HG02642 (cell line): ENCODE measurements at regions not wholly inside any gene's neighbourhood (a gene's known extent, or its start where the extent isn't known, plus 50 kb on each side); places are given as distances from the start of the nearest gene placed in this dataset.

Source experiments
- ATAC-seq: cut with Tn5 transposase; IDR thresholded peaks from one replicate; pipeline ENCODE4 v1.9.1; 2021; ENCODE audit warnings: mild to moderate bottlenecking; ENCODE audit not compliant: unreplicated experiment, poor library complexity

DNA sequence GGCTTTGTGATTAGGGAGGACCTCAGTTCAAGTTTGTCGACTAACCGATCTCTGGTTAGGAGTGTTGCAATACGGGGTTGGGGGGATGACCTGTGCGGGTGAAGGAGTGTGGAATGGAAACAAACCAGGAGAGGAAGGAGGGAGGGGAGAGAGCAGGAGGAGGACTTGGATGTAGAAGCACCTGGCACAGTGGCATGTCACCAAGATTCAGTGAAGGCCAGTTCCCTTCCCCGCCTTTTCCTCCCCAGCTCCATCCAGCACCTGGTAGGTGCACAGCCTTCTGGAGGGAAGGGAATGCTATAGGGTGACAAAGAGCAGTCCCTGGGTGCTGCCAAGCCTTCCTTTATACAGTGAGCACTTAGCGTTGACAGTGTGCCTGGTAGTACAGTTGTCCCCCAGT, 107.4 kb upstream of the CRHR1 start:
- ATAC-seq: no peak

DNA sequence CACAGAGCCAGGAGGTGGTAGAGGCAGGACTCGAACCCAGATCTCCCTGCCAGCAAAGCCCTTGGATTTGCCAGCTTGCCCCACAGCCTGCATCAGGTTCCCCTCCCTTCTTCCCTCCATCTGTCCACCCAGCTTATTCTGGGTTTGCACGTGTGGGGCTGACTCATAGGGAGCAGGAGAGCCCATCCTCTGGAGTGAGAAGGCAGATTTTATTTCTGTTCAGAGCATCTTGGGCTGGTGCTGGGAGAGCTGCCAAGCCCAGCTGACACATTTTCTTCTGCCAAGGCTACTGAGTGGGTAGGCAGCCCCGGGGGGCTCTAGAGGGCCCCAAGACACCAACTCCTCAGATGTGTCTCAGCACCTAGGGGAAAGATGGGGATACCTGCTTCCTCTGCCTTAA, 106.3 kb upstream of the CRHR1 start:
- ATAC-seq: no peak

DNA sequence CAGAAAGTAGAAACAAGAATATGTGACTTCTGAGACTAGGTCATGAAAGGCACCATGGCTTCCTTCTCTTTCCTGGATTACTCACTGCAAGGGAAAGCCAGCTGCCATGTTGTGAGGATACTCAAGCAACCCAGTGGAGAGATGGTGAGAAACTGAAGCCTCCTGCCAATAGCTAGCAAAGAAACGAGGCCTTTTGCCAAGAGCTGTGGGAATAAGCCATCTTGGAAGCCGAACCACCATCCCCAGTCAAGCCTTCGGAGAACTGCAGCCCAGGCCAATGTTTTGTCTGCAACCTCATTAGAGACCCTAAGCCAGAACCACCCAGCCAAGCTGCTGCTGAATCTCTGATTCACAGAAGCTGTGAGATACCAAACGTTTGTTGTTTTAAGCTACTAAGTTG, 104.7 kb upstream of the CRHR1 start:
- no peak for ATAC-seq

DNA sequence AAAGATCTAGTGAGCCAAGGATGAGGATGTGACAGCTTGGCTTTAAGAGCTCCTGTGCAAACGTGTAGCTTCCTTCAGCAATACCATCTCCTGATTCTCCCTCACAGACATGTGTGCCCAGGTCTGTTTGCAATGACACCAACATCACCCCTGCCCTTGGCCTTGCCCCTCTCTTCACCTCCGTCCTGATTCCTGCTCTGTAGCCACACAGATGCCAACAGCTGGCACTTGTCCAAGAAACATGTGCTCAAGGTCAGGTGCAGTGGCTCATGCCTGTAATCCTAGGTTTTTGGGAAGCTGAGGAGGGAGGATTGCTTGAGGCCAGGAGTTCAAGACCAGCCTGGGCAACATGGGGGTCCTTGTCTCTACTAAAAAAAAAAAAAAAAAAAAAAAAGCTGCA, 103.8 kb upstream of the CRHR1 start:
- ATAC-seq: no peak

- no peak for ATAC-seq
Measured at GRCh38 chr17:45681706-45682105, 102.4 kb upstream of the CRHR1 start.

DNA sequence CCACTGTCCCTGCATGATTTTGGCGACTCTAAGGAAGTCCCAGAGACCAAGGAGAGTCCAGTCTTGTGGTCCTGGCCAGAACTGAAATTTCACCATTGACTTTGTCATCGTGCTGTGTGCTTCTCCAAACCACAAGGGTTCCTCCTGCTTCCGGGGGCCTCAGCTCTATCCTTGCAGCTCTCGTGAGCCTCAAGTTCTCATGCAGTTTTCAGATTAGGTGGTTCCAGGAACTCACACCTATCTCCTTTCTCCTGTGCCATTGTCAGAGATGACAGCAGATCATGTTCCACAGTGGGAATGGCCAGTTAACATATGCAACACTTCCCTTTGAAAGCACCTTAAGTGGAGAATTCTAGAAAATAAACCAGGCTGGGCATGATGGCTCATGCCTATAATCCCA, 97.9 kb upstream of the CRHR1 start:
- ATAC-seq: no peak

DNA sequence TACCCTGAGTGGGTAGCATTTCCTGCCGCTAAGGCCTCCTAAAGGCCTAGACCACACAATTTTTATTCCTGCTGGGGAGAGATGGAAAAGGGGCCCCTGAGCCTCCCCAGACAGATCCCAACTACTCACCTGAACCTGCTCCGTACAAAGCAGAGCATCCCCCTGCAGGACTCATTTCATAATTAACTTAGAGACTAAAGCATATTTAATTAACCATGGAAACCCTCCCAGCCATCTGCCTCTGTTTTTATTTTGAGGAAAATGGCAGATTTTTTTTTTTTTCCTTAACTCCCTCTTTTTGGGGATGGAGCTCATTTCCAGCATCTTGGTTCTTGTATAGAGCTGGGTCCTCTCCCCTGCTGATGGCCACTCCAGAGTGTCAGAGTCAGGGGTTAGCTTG, 96.5 kb upstream of the CRHR1 start:
- ATAC-seq: no peak

DNA sequence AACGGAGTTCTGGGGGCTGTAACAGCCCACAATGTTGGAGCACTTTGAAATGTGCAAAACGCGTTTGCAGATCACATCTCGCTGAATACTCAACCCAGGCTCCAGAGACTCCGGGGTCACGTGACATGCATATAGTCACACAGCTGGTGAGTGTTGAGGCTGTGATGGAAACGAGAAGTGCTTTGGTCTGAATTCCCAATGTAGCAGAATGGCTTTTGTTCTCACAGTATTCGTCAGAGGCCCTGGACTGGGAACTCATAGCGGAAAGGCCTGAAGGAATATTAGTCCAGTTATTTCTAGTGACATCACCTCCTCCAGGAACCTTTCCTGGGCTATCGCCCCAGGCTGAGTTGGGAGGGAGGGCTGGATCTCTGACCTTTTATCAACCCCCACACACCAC, 95.8 kb upstream of the CRHR1 start:
- no peak for ATAC-seq

DNA sequence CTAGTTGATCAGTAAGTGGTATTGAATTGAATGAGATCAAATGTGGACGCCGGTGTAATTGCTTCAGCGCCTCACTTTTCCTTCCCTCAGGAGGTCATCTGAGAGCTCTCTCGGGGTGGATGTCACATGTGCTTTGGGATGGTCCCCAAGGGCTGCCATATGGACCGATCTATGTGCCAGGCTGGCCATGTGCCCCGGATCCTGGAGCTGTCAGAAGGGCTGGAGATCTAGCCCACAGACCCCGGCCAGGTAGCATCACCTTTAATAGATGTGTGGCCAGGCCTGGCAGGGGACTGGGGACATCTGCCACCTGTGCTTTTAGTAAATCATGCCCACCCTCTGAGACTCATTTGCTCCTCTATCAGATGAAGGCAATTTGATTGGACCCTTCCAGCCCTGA, 95.3 kb upstream of the CRHR1 start:
- no peak for ATAC-seq

GRCh38 chr17:45689451-45689850, 94.7 kb upstream of the CRHR1 start:
- ATAC-seq: no peak

- no peak for ATAC-seq
Measured at GRCh38 chr17:45690625-45691275, 93.4 kb upstream of the CRHR1 start.

DNA sequence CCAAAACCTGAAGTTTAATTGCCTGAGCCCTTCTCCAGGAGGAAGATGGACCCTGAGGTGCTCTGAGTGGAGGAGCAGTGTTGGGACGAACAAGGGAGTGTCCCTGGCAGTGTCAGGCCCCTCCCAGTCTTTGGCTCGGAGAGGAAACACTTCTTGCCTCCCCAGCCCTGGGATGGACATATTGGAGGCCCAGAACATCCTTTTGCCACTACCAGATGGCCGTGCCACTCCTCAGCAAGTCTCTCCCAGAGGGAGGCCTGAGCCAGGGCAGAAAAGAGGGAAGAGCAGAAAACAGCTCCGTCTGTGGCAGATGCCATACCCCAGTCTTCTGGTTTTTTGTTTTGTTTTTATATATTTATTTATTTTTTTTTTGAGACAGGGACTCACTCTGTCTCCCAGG, 91.5 kb upstream of the CRHR1 start:
- ATAC-seq: no peak

GRCh38 chr17:45693792-45694191, 90.3 kb upstream of the CRHR1 start:
- no peak for ATAC-seq

DNA sequence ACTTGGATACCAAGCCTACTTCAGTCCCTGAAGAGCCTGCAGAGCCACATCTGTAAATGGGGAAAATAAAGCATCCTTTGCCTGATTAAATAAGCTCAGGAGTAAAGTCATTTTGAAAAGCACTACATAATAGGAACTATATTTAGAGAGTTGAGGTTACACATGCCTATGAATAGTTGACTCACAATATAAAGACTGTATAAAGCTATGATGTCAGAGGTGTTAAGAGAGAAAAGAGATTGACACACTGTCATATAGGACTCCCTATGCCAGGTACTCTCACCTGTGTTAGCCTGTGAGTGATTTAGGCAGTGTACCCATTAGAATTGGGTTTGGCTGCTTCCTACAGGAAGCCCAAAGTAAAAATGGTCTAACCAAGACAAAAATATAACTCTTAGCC, 87.7 kb upstream of the CRHR1 start:
- ATAC-seq: no peak

DNA sequence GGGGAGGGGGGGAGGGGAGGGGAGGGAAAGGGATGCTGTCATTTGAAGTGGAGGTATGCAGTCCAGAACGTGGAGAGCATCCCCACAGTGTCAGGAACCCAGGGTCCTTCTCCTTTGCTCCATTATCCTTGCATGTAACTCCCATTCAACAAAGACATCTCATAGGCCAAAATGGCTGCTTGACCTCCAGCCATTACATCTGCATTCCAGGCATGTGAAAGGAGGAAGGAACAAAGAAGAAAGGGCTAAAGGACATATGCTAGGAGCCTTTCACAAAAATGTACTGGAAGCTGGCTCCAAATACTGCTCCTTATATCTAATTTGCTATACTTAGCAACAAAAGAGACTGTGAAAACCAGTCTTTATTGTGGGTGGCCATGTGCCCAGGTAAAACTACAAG, 87.0 kb upstream of the CRHR1 start:
- ATAC-seq: no peak

DNA sequence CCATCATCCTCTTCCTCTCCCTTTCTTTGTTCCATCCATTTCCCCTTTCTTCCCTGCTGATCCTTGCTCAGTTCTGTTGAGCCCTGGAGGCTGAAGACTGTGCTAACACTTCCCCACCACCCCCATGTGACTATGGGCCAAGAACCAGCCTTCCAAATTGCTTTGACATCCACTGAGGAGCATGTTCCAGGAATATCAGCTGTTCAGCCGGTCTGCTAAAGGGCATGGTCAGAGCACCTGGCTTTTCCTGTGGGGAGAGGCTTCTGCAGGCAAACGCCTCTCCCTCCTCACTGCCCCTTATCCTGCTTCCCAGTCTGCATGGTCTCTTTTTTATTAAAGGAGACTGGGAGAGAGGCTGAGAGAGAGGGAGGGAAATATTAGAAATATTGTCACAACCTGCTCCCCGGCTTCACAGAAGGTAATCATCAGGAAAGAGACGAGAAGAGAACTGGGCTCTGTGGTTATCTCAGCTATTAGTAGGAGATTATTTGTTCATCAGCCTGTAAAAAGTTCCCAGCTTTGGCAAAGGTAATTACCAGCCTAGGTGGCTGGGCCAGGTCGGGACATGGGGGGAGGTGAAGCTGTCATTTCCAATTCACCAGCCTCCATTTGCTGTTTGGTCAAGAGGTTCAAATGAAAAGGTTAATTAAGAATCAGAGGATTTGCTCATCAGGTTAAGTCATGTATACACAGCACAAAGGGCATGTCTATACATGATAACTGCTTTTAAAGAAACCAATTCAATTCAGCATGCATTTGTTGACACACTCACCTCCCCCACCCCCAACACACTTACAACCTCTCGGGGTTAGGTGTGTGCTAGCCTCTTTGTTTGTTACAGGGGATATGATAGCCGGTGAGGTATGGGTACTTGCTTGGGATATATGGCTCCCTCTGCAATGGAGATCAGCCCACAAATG, 83.7 kb upstream of the CRHR1 start:
- ATAC-seq: no peak

- ATAC-seq: no peak
Measured at GRCh38 chr17:45702666-45703266, 81.4 kb upstream of the CRHR1 start.

DNA sequence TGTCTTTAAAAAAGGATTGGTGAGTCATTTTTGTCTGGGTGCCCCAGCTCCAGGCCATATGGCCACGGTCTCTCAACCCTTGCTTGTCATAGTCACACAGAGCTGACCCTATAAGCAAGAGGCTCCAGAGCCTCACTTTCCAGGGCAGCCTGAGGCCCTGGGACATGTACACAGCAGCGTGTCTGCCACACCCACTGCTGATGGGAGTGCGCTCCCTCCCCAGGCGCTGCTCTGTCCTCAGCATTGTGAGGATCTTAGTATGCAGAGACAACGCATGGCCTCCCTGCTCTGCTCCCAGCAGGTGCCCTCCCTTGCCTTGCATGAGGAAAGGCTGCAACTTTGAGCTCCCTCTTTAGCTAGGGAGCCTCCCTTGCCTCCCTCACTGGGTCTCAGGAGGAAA, 80.8 kb upstream of the CRHR1 start:
- no peak for ATAC-seq

- no peak for ATAC-seq
Measured at GRCh38 chr17:45703806-45704205, 80.3 kb upstream of the CRHR1 start.

DNA sequence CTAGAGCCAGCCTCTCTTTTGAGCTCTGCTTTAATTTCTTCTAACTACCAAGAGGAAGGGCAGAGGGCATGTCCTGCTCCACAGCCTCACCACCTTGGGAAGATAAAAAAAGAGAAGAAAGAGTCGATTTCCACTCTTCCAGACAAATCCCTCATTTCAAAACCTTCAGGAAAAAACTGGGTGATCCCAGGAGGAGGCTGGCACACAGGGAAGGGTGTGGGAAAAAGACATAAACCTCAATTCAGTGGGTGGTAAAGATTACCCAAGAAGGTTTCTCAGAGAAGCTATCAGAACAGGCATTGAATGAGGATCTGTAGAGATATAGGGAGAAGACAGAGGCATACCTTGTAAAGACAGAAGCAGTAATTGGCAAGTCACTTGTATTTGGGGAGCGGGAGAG, 79.9 kb upstream of the CRHR1 start:
- no peak for ATAC-seq
